ENCODE measurements at regions not wholly inside any gene's neighbourhood (a gene's known extent, or its start where the extent isn't known, plus 50 kb on each side); places are given as distances from the start of the nearest gene placed in this dataset.

DNA sequence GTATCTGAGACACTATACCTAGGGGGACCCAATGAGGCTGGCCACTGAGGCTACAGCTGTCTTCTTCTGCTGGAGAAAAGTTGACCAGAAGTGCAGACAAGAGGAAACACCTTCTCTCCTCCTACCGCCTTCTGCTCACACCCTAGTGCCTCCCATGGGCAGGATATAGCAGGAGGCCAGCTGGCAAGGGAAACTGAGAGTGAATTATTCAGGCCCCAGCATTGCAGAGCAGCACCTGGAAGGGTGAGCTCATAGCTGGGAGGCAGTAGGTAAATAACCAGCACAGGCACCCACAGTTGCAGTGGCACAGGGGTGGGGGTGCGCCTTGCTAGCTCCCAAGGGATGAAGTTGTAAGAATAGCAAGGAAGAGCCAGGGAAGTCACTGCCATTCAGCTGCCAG, 267.4 kb upstream of the NCAM1 start:
- intact Hi-C loops (cut with micrococcal nuclease): no loop called here
- Mint-ChIP-seq H3K9me3 (peaks cover 0 to 3% (median 0%) of the 10 kb centered on the region in 7 donors), H3K4me3 (no peak overlapping the region), H3K4me1 (peaks cover 7% of the 10 kb centered on the region), H3K36me3 (no peaks in the 10 kb centered on the region), H3K27me3 (ENCODE audit: low read depth in 3 of 3) (peaks cover 2 to 7% (median 2%) of the 10 kb centered on the region in 3 donors), H3K27ac (peak overlapping the region in 1 of 7 donors; percentile 33)
- Histone ChIP-seq H4K20me1 (ENCODE audit: insufficient read depth, low read length) (no peaks in the 10 kb centered on the region), H3K79me2 (ENCODE audit: insufficient read depth, low read length) (no peaks in the 10 kb centered on the region), H2AFZ (ENCODE audit: insufficient read depth, low read depth, low read length, poor library complexity, severe bottlenecking) (no peak overlapping the region), H3K27ac (ENCODE audit: low read depth in 1 of 2, low read length in 2 of 2) (no peak overlapping the region), H3K4me3 (replicated peaks in 1 of 3; ENCODE audit: low read depth in 2 of 3, low read length in 3 of 3) (no peak overlapping the region), H3K36me3 (replicated peaks in 1 of 2; ENCODE audit: control insufficient read depth in 1 of 2, insufficient read depth in 2 of 2, low read length in 2 of 2) (no peaks in the 10 kb centered on the region), H3K9me3 (replicated peaks in 1 of 2; ENCODE audit: control insufficient read depth in 1 of 2, insufficient read depth in 1 of 2, low read length in 2 of 2) (no peaks in the 10 kb centered on the region), H3K27me3 (ENCODE audit: control insufficient read depth in 2 of 2, insufficient read depth in 2 of 2, low read length in 2 of 2) (peaks cover 0 to 8% of the 10 kb centered on the region in 2 donors), H3K9ac (ENCODE audit: insufficient read depth, low read length, poor library complexity, severe bottlenecking) (no peak overlapping the region), H3K4me1 (ENCODE audit: control insufficient read depth in 1 of 2, insufficient read depth in 2 of 2, low read length in 2 of 2) (peaks cover 0 to 8% of the 10 kb centered on the region in 2 donors), H3K4me2 (replicated peaks; ENCODE audit: extremely low read depth, low read length, poor library complexity, severe bottlenecking) (no peak overlapping the region)
- TF ChIP-seq, protein P1, sequence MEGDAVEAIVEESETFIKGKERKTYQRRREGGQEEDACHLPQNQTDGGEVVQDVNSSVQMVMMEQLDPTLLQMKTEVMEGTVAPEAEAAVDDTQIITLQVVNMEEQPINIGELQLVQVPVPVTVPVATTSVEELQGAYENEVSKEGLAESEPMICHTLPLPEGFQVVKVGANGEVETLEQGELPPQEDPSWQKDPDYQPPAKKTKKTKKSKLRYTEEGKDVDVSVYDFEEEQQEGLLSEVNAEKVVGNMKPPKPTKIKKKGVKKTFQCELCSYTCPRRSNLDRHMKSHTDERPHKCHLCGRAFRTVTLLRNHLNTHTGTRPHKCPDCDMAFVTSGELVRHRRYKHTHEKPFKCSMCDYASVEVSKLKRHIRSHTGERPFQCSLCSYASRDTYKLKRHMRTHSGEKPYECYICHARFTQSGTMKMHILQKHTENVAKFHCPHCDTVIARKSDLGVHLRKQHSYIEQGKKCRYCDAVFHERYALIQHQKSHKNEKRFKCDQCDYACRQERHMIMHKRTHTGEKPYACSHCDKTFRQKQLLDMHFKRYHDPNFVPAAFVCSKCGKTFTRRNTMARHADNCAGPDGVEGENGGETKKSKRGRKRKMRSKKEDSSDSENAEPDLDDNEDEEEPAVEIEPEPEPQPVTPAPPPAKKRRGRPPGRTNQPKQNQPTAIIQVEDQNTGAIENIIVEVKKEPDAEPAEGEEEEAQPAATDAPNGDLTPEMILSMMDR (IDR thresholded peaks at IDR 0.05): no peak
- DNase-seq: no peak
- WGBS (ENCODE audit: insufficient coverage): 100% methylated on average over 1 of the region's 2 CpGs

DNA sequence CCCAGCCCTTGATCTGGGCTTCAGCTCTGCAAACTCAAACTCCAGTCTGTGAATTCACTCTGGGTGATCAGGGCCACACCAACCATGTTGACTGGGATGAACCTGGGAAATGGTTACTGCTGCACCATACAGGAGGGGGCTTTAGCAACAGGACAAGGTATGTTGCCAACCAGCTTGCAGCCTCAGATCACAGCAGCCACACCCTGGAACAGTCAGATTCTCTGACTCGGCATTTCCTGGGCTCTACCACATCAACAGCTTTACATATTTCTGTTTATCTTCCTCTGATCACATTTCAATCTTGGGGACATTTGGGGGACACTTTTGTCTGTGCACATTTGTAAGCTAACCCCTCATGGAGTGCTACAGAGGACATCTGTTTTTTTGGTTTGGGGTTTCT, 267.0 kb upstream of the NCAM1 start:
- WGBS (ENCODE audit: insufficient coverage): 100% methylated on average over 1 of the region's 1 CpG

More for the DNA sequence above, 267.0 kb upstream of the NCAM1 start:
- H3K27ac ChIP-seq (ENCODE audit: low read depth in 1 of 2, low read length in 2 of 2): no peak overlapping the region
- intact Hi-C loops (cut with micrococcal nuclease): no loop called here
- Mint-ChIP-seq H3K9me3 (peaks cover 0 to 3% (median 0%) of the 10 kb centered on the region in 7 donors), H3K27me3 (ENCODE audit: low read depth in 3 of 3) (peaks cover 2 to 10% (median 2%) of the 10 kb centered on the region in 3 donors), H3K27ac (peak overlapping the region in 1 of 7 donors; percentile 32), H3K36me3 (no peaks in the 10 kb centered on the region), H3K4me3 (no peak overlapping the region), H3K4me1 (peaks cover 7% of the 10 kb centered on the region)
- peaks cover 0 to 8% of the 10 kb centered on the region in 2 donors for H3K4me1 ChIP-seq (ENCODE audit: control insufficient read depth in 1 of 2, insufficient read depth in 2 of 2, low read length in 2 of 2)
- peaks cover 0 to 8% of the 10 kb centered on the region in 2 donors for H3K27me3 ChIP-seq (ENCODE audit: control insufficient read depth in 2 of 2, insufficient read depth in 2 of 2, low read length in 2 of 2)
- H3K36me3 ChIP-seq (replicated peaks in 1 of 2; ENCODE audit: control insufficient read depth in 1 of 2, insufficient read depth in 2 of 2, low read length in 2 of 2): no peaks in the 10 kb centered on the region
- H3K79me2 ChIP-seq (ENCODE audit: insufficient read depth, low read length): no peaks in the 10 kb centered on the region
- no peak for DNase-seq
- H3K4me3 ChIP-seq (replicated peaks in 1 of 3; ENCODE audit: low read depth in 2 of 3, low read length in 3 of 3): no peak overlapping the region
- no peaks in the 10 kb centered on the region for H4K20me1 ChIP-seq (ENCODE audit: insufficient read depth, low read length)
- no peaks in the 10 kb centered on the region for H3K9me3 ChIP-seq (replicated peaks in 1 of 2; ENCODE audit: control insufficient read depth in 1 of 2, insufficient read depth in 1 of 2, low read length in 2 of 2)
- no peak overlapping the region for H3K4me2 ChIP-seq (replicated peaks; ENCODE audit: extremely low read depth, low read length, poor library complexity, severe bottlenecking)
- H3K9ac ChIP-seq (ENCODE audit: insufficient read depth, low read length, poor library complexity, severe bottlenecking): no peak overlapping the region
- H2AFZ ChIP-seq (ENCODE audit: insufficient read depth, low read depth, low read length, poor library complexity, severe bottlenecking): no peak overlapping the region
- TF ChIP-seq, protein P1 (IDR thresholded peaks at IDR 0.05): no peak
